Small intestine (tissue), 7 donors: ENCODE measurements at regions not wholly inside any gene's neighbourhood (a gene's known extent, or its start where the extent isn't known, plus 50 kb on each side); places are given as distances from the start of the nearest gene placed in this dataset.

Experiments used
- DNase-seq, 2 donors: peaks; one replicate each; pipeline versions ENCODE4 v3.0.0 to v3.0.0-alpha.2; 2013
- FAIRE-seq: peaks from 2 replicates; lab custom pipeline; 2012; peaks lifted over from hg19 to GRCh38; lab: Jason Lieb, UNC
- H3K27ac ChIP-seq, 3 donors: one replicate each; pipeline ENCODE4 v1.5.1; 2013; ENCODE audit warnings: low read length in 2 of 3, mild to moderate bottlenecking in 2 of 3, control low read depth in 1 of 3, inconsistent platforms in 1 of 3, low read depth in 1 of 3, moderate library complexity in 1 of 3
- H3K27me3 ChIP-seq, 3 donors: one replicate each; pipeline ENCODE4 v1.6.1; 2013; ENCODE audit warnings: low read length in 3 of 3, inconsistent platforms in 1 of 3; ENCODE audit not compliant: control insufficient read depth in 3 of 3, insufficient read depth in 3 of 3
- H3K36me3 ChIP-seq, 3 donors: one replicate each; pipeline ENCODE4 v1.6.1; 2013; ENCODE audit warnings: low read length in 3 of 3, inconsistent platforms in 1 of 3, low read depth in 1 of 3, mild to moderate bottlenecking in 1 of 3, moderate library complexity in 1 of 3; ENCODE audit not compliant: control insufficient read depth in 3 of 3, insufficient read depth in 2 of 3
- H3K4me1 ChIP-seq, 3 donors: one replicate each; pipeline ENCODE4 v1.6.1; 2013; ENCODE audit warnings: low read length in 2 of 3, inconsistent platforms in 1 of 3, low read depth in 1 of 3, mild to moderate bottlenecking in 1 of 3, moderate library complexity in 1 of 3; ENCODE audit not compliant: control insufficient read depth in 3 of 3, insufficient read depth in 2 of 3
- H3K4me3 ChIP-seq, 3 donors: one replicate each; pipeline ENCODE4 v1.5.1; 2013; ENCODE audit warnings: low read length in 3 of 3, control low read depth in 1 of 3, inconsistent platforms in 1 of 3, low read depth in 1 of 3, mild to moderate bottlenecking in 1 of 3, moderate library complexity in 1 of 3
- H3K9me3 ChIP-seq, 2 donors: one replicate each; pipeline ENCODE4 v1.6.1; 2013; ENCODE audit warnings: low read depth in 1 of 2, low read length in 1 of 2; ENCODE audit not compliant: control insufficient read depth in 2 of 2, insufficient read depth in 1 of 2
- WGBS, 3 donors: extraction: QIAGEN DNeasy Blood & Tissue Kit; methylation state at CpG; one replicate each; pipeline ENCODE4 v1.1.7; 2013; 5-methylcytosine and 5-hydroxymethylcytosine counted together
- donor health status: healthy with polysubstance abuse.
- donor health status: control.
- donor health status: control.
- donor health status: Bipolar disorder and iron deficiency.
- donor health status: healthy.

GRCh38 chr12:75571204-75571603, 59.8 kb upstream of the KRR1 start:
- no peaks in the 10 kb centered on the region for H3K4me1 ChIP-seq
- H3K27ac ChIP-seq, result no peak overlapping the region
- no peak overlapping the region for H3K4me3 ChIP-seq
- H3K9me3 ChIP-seq, result no peaks in the 10 kb centered on the region
- 12 to 61% (median 55%) methylated on average over 3 of the region's 3 CpGs for WGBS, 3 donors
- no peaks in the 10 kb centered on the region for H3K36me3 ChIP-seq
- no peaks in the 10 kb centered on the region for H3K27me3 ChIP-seq
- FAIRE-seq, result no peak
- DNase-seq, result no peak

GRCh38 chr12:75568801-75569200, 57.4 kb upstream of the KRR1 start:
- Histone ChIP-seq H3K27me3 (no peaks in the 10 kb centered on the region), H3K4me1 (no peaks in the 10 kb centered on the region), H3K27ac (no peak overlapping the region), H3K4me3 (no peak overlapping the region), H3K36me3 (no peaks in the 10 kb centered on the region), H3K9me3 (no peaks in the 10 kb centered on the region)
- 73 to 88% (median 84%) methylated on average over 3 of the region's 3 CpGs for WGBS, 3 donors
- DNase-seq, result no peak
- no peak for FAIRE-seq

GRCh38 chr12:75568393-75568792, 57.0 kb upstream of the KRR1 start:
- no peak overlapping the region for H3K27ac ChIP-seq
- DNase-seq, result no peak
- no peaks in the 10 kb centered on the region for H3K4me1 ChIP-seq
- FAIRE-seq, result no peak
- no peaks in the 10 kb centered on the region for H3K27me3 ChIP-seq
- WGBS, 3 donors, result 52 to 68% (median 63%) methylated on average over 4 of the region's 4 CpGs
- no peak overlapping the region for H3K4me3 ChIP-seq
- no peaks in the 10 kb centered on the region for H3K9me3 ChIP-seq
- no peaks in the 10 kb centered on the region for H3K36me3 ChIP-seq

- no peaks in the 10 kb centered on the region for H3K36me3 ChIP-seq
- no peak overlapping the region for H3K27ac ChIP-seq
- H3K9me3 ChIP-seq, result no peaks in the 10 kb centered on the region
- no peaks in the 10 kb centered on the region for H3K27me3 ChIP-seq
- no peak overlapping the region for H3K4me3 ChIP-seq
- DNase-seq (no peak), FAIRE-seq (no peak)
- no peaks in the 10 kb centered on the region for H3K4me1 ChIP-seq
- WGBS, 3 donors, result 82 to 91% (median 90%) methylated on average over 3 of the region's 3 CpGs
Observed at GRCh38 chr12:75565795-75566194, 54.4 kb upstream of the KRR1 start.

- H3K36me3 ChIP-seq, result no peaks in the 10 kb centered on the region
- WGBS, 3 donors, result 67 to 88% (median 84%) methylated on average over 4 of the region's 4 CpGs
- H3K4me1 ChIP-seq, result no peaks in the 10 kb centered on the region
- no peak overlapping the region for H3K27ac ChIP-seq
- no peaks in the 10 kb centered on the region for H3K27me3 ChIP-seq
- no peaks in the 10 kb centered on the region for H3K9me3 ChIP-seq
- DNase-seq, result no peak
- H3K4me3 ChIP-seq, result no peak overlapping the region
- no peak for FAIRE-seq
Observed at GRCh38 chr12:75564852-75565251, 53.4 kb upstream of the KRR1 start.

- Histone ChIP-seq H3K9me3 (no peaks in the 10 kb centered on the region), H3K4me3 (no peak overlapping the region), H3K27ac (no peak overlapping the region), H3K27me3 (no peaks in the 10 kb centered on the region), H3K36me3 (no peaks in the 10 kb centered on the region), H3K4me1 (no peaks in the 10 kb centered on the region)
- no peak for FAIRE-seq
- DNase-seq, result no peak
- 75 to 88% (median 76%) methylated on average over 2 of the region's 2 CpGs for WGBS, 3 donors
Observed at GRCh38 chr12:75564398-75564797, 53.0 kb upstream of the KRR1 start.

GRCh38 chr12:75563351-75563750, 51.9 kb upstream of the KRR1 start:
- H3K36me3 ChIP-seq, result no peaks in the 10 kb centered on the region
- DNase-seq, result no peak
- no peaks in the 10 kb centered on the region for H3K9me3 ChIP-seq
- WGBS, 3 donors, result 71 to 85% (median 78%) methylated on average over 2 of the region's 2 CpGs
- H3K27me3 ChIP-seq, result no peaks in the 10 kb centered on the region
- H3K27ac ChIP-seq, result no peak overlapping the region
- FAIRE-seq, result no peak
- no peaks in the 10 kb centered on the region for H3K4me1 ChIP-seq
- no peak overlapping the region for H3K4me3 ChIP-seq

- no peak overlapping the region for H3K27ac ChIP-seq
- H3K4me3 ChIP-seq, result no peak overlapping the region
- DNase-seq (no peak), FAIRE-seq (no peak)
- no peaks in the 10 kb centered on the region for H3K36me3 ChIP-seq
- no peaks in the 10 kb centered on the region for H3K4me1 ChIP-seq
- H3K27me3 ChIP-seq, result no peaks in the 10 kb centered on the region
- no peaks in the 10 kb centered on the region for H3K9me3 ChIP-seq
- WGBS, 3 donors, result 71 to 90% (median 76%) methylated on average over 7 of the region's 7 CpGs
Observed at GRCh38 chr12:75561921-75562320, 50.5 kb upstream of the KRR1 start.
